Right lobe of liver (tissue), 6 donors: ENCODE measurements at regions not wholly inside any gene's neighbourhood (a gene's known extent, or its start where the extent isn't known, plus 50 kb on each side); places are given as distances from the start of the nearest gene placed in this dataset.
A peak's percentile ranks its signal among the peaks of the same experiment; 100 is the strongest.

Source experiments
- ATAC-seq, 4 donors: fragments of 200-7000 bp; cut with Tn5 transposase; one replicate each; pipeline ENCODE4 v1.9.1; 2020; ENCODE audit warnings: mild to moderate bottlenecking in 4 of 4, moderate library complexity in 4 of 4
- DNase-seq, 3 donors: peaks; one replicate each; pipeline ENCODE4 v3.0.0-alpha.2; 2020
- H3K27ac ChIP-seq, 3 donors: fragments of 200-600 bp; one replicate each; pipeline ENCODE4 v1.8.0; 2022
- H3K27me3 ChIP-seq, 2 donors: fragments of 200-600 bp; one replicate each; pipeline ENCODE4 v1.8.0; 2022
- H3K36me3 ChIP-seq, 4 donors: fragments of 200-600 bp; sonication (generic) in 1 of 4; one replicate each; pipeline versions ENCODE4 v1.5.1 to v1.8.0; 2017 to 2022; ENCODE audit warnings: control low read depth in 1 of 4
- H3K4me1 ChIP-seq, 4 donors: fragments of 200-600 bp; sonication (generic) in 1 of 4; one replicate each; pipeline versions ENCODE4 v1.5.1 to v1.8.0; 2017 to 2022; ENCODE audit warnings: control low read depth in 1 of 4
- H3K4me3 ChIP-seq, 3 donors: fragments of 200-600 bp; one replicate each; pipeline ENCODE4 v1.8.0; 2022
- H3K9me3 ChIP-seq, 4 donors: fragments of 200-600 bp; sonication (generic) in 1 of 4; one replicate each; pipeline versions ENCODE4 v1.5.1 to v1.8.0; 2017 to 2022; ENCODE audit warnings: control low read depth in 1 of 4
- POLR2A ChIP-seq: fragments of 450-650 bp; IDR thresholded peaks from one replicate; pipeline ENCODE4 v1.6.1; 2017; ENCODE audit warnings: antibody characterized with exemption, mild to moderate bottlenecking
- WGBS: methylation state at CpG from one replicate; pipeline ENCODE4 v1.1.6; 2018; ENCODE audit warnings: low coverage, low lambda C conversion rate; ENCODE audit not compliant: insufficient coverage; ENCODE audit errors: missing lambda C conversion rate; 5-methylcytosine and 5-hydroxymethylcytosine counted together
- intact Hi-C, 2 donors: fragments of 100-400 bp; cut with DNase I; formaldehyde crosslinking; loops; one replicate each; pipeline versions ENCODE4 v1.11.2 to v1.14.1; 2022
- TF ChIP-seq, protein P1 (sequence below), 4 donors: fragments of 200-600 bp in 3 of 4; fragments of 450-650 bp in 1 of 4; IDR thresholded peaks; one replicate each; pipeline versions ENCODE4 v1.5.1 to v1.8.0; 2016 to 2022; ENCODE audit warnings: antibody characterized with exemption in 4 of 4, mild to moderate bottlenecking in 2 of 4
- donor health status: DM: no; HTN: yes; CAD: no.
- donor health status: DM: no; HTN: no; CAD: no.
- donor health status: DM: no; HTN: no; CAD: no.
- donor health status: DM: no; HTN: yes; CAD: no.
- donor health status: DM: no; HTN: yes; CAD: no.

DNA sequence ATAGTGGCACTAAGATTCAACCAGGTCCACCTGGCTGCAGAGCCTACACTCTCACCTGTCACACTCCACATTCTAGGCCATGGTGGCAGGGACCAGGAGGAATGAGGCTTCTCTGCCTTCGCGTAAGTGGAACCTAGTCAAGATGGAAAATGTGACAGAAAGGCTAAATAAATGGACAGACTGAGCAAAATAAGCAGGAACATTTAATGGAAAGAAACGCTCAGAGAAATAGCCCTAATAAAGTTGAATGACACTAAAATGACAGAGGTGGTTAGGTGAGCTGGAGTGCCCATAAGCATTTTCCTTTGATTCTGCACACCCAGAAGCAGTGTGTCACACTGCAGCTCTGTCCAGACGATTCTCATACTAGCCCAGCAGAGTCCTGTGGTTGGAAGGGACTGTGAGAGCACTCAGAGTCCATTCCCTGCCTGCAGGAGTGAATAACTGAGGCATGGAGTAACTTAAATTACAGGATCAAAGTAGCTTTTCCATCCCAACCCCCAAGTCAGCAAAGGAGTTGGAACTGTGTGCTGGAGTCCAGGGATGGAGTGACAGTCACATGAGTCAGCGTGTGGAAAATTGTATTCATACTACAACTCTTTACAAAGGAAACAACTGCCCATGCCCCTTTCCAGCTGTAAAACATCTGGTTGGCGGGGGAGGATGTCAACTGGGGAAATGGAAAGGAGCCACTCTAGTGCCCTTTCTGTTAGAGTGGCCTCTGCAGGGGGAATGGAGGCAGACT is 105.4 kb upstream of the LGALSL start:
- WGBS, result 70% methylated on average over 5 of the region's 6 CpGs

DNA sequence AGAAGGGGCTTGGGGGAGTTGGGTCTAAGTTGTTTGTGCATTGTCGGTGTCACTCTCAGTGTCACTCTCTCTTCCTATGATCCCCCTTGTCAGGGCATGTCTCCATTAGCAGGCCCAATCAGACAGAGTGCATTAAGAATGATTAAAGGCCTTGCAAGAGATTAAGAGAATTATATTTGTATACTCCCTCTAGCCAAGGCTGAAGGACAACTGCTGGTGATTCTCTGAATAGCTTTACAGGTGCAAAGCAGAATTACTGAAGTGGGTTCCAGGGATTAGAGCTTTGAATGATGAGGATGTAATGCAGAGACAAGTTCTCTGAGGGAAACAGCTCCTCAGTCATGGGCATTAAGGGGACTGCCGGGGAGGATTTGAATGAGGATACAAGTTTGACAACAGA is 104.8 kb upstream of the LGALSL start:
- no peak for TF ChIP-seq POLR2A
- TF ChIP-seq, protein P1, sequence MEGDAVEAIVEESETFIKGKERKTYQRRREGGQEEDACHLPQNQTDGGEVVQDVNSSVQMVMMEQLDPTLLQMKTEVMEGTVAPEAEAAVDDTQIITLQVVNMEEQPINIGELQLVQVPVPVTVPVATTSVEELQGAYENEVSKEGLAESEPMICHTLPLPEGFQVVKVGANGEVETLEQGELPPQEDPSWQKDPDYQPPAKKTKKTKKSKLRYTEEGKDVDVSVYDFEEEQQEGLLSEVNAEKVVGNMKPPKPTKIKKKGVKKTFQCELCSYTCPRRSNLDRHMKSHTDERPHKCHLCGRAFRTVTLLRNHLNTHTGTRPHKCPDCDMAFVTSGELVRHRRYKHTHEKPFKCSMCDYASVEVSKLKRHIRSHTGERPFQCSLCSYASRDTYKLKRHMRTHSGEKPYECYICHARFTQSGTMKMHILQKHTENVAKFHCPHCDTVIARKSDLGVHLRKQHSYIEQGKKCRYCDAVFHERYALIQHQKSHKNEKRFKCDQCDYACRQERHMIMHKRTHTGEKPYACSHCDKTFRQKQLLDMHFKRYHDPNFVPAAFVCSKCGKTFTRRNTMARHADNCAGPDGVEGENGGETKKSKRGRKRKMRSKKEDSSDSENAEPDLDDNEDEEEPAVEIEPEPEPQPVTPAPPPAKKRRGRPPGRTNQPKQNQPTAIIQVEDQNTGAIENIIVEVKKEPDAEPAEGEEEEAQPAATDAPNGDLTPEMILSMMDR (IDR thresholded peaks at IDR 0.05), result no peak
- H3K4me1 ChIP-seq, result no peaks in the 10 kb centered on the region
- H3K27ac ChIP-seq, result no peak overlapping the region
- intact Hi-C loops, result no loop called here
- no peaks in the 10 kb centered on the region for H3K27me3 ChIP-seq
- H3K9me3 ChIP-seq, result no peaks in the 10 kb centered on the region
- ATAC-seq (no peak), DNase-seq (no peak)
- 92% methylated on average over 2 of the region's 2 CpGs for WGBS
- no peak overlapping the region for H3K4me3 ChIP-seq
- H3K36me3 ChIP-seq, result no peaks in the 10 kb centered on the region

More for the DNA sequence above, 105.4 kb upstream of the LGALSL start:
- H3K27ac ChIP-seq, result no peak overlapping the region
- intact Hi-C loops, result no loop called here
- H3K4me3 ChIP-seq, result no peak overlapping the region
- H3K9me3 ChIP-seq, result no peaks in the 10 kb centered on the region
- no peaks in the 10 kb centered on the region for H3K27me3 ChIP-seq
- no peaks in the 10 kb centered on the region for H3K4me1 ChIP-seq
- no peak for ATAC-seq
- H3K36me3 ChIP-seq, result no peaks in the 10 kb centered on the region
- no peak for DNase-seq
- TF ChIP-seq, protein P1 (IDR thresholded peaks at IDR 0.05), result no peak
- TF ChIP-seq POLR2A, result no peak

DNA sequence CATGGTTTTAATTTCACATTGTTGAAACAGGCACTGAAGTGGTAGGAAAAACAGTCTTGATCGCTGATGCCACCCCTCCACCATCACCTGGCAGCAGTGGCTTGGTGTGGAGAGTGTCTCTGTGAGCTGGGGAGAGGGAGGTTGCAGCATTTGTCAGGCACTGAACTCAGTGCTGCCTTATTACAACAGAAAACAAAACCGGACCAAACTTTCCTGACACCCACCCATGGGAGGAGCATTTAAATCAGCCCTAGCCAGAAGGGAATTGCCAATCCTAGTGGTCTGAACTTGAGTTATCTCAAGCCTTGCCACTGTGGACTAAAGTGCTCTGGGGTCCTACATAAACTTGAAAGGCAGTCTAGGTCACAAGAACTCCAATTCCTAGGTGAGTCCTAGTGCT is 103.0 kb upstream of the LGALSL start:
- no peaks in the 10 kb centered on the region for H3K9me3 ChIP-seq
- DNase-seq, result no peak
- H3K4me1 ChIP-seq, result no peaks in the 10 kb centered on the region
- H3K36me3 ChIP-seq, result no peaks in the 10 kb centered on the region
- no peak overlapping the region for H3K4me3 ChIP-seq
- H3K27ac ChIP-seq, result no peak overlapping the region
- intact Hi-C loops, result no loop called here
- no peak for ATAC-seq
- no peak for TF ChIP-seq POLR2A
- TF ChIP-seq, protein P1 (IDR thresholded peaks at IDR 0.05), result no peak
- H3K27me3 ChIP-seq, result no peaks in the 10 kb centered on the region
- WGBS, result 67% methylated on average over 1 of the region's 2 CpGs

DNA sequence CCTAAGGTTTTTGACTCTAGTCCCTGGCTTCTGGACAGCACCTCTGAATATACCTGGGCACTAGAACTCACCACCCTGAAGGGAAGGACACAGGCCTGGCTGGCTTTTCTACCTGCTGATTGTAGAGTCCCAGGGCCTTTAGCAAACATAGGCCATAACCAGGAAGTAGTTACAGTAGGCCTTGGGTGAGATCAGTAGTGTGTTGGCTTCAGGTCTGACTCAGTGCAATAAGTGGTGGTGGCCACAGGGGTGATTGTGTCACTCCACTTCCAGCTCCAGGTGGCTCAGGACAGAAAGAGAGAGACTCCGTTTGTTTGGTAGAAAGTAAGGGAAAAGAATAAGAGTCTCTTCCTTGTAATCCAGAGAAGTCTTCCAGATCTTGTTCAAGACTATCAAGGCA is 101.7 kb upstream of the LGALSL start:
- no peak overlapping the region for H3K27ac ChIP-seq
- no peaks in the 10 kb centered on the region for H3K9me3 ChIP-seq
- no peak for TF ChIP-seq POLR2A
- TF ChIP-seq, protein P1 (IDR thresholded peaks at IDR 0.05), result no peak
- H3K4me3 ChIP-seq, result no peak overlapping the region
- H3K36me3 ChIP-seq, result no peaks in the 10 kb centered on the region
- intact Hi-C loops, result no loop called here
- no peaks in the 10 kb centered on the region for H3K27me3 ChIP-seq
- ATAC-seq (peak in 1 of 4 donors; percentile 68), DNase-seq (no peak)
- no peaks in the 10 kb centered on the region for H3K4me1 ChIP-seq
- 83% methylated on average over 1 of the region's 1 CpG for WGBS
